ENCODE measurements at regions not wholly inside any gene's neighbourhood (a gene's known extent, or its start where the extent isn't known, plus 50 kb on each side); places are given as distances from the start of the nearest gene placed in this dataset.

- no peaks in the 10 kb centered on the region for H3K4me1 Mint-ChIP-seq
- no peak overlapping the region for H3K27ac Mint-ChIP-seq
- DNase-seq (ENCODE audit: low spot score in 2 of 2, unreplicated experiment in 2 of 2): no peak
- H3K4me3 Mint-ChIP-seq: no peak overlapping the region
- no peaks in the 10 kb centered on the region for H3K36me3 Mint-ChIP-seq
- H3K27me3 Mint-ChIP-seq (ENCODE audit: low read depth): peaks cover 3% of the 10 kb centered on the region
- H3K9me3 Mint-ChIP-seq: peaks cover 11% of the 10 kb centered on the region
- TF ChIP-seq, protein P1, sequence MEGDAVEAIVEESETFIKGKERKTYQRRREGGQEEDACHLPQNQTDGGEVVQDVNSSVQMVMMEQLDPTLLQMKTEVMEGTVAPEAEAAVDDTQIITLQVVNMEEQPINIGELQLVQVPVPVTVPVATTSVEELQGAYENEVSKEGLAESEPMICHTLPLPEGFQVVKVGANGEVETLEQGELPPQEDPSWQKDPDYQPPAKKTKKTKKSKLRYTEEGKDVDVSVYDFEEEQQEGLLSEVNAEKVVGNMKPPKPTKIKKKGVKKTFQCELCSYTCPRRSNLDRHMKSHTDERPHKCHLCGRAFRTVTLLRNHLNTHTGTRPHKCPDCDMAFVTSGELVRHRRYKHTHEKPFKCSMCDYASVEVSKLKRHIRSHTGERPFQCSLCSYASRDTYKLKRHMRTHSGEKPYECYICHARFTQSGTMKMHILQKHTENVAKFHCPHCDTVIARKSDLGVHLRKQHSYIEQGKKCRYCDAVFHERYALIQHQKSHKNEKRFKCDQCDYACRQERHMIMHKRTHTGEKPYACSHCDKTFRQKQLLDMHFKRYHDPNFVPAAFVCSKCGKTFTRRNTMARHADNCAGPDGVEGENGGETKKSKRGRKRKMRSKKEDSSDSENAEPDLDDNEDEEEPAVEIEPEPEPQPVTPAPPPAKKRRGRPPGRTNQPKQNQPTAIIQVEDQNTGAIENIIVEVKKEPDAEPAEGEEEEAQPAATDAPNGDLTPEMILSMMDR (IDR thresholded peaks at IDR 0.05; ENCODE audit: unreplicated experiment): no peak
Measured at GRCh38 chr12:4223273-4223845, 50.2 kb upstream of the CCND2 start.

GRCh38 chr12:4221258-4221620, 52.3 kb upstream of the CCND2 start:
- H3K36me3 Mint-ChIP-seq: no peaks in the 10 kb centered on the region
- peaks cover 3% of the 10 kb centered on the region for H3K27me3 Mint-ChIP-seq (ENCODE audit: low read depth)
- TF ChIP-seq, protein P1 (IDR thresholded peaks at IDR 0.05; ENCODE audit: unreplicated experiment): no peak
- no peak for DNase-seq (ENCODE audit: low spot score in 2 of 2, unreplicated experiment in 2 of 2)
- no peaks in the 10 kb centered on the region for H3K4me1 Mint-ChIP-seq
- H3K4me3 Mint-ChIP-seq: no peak overlapping the region
- no peak overlapping the region for H3K27ac Mint-ChIP-seq
- peaks cover 16% of the 10 kb centered on the region for H3K9me3 Mint-ChIP-seq

GRCh38 chr12:4220536-4221257, 52.9 kb upstream of the CCND2 start:
- Mint-ChIP-seq H3K36me3 (no peaks in the 10 kb centered on the region), H3K9me3 (peaks cover 16% of the 10 kb centered on the region), H3K4me1 (no peaks in the 10 kb centered on the region), H3K27me3 (ENCODE audit: low read depth) (peaks cover 3% of the 10 kb centered on the region), H3K4me3 (no peak overlapping the region), H3K27ac (no peak overlapping the region)
- DNase-seq (ENCODE audit: low spot score in 2 of 2, unreplicated experiment in 2 of 2): no peak
- TF ChIP-seq, protein P1 (IDR thresholded peaks at IDR 0.05; ENCODE audit: unreplicated experiment): no peak

DNA sequence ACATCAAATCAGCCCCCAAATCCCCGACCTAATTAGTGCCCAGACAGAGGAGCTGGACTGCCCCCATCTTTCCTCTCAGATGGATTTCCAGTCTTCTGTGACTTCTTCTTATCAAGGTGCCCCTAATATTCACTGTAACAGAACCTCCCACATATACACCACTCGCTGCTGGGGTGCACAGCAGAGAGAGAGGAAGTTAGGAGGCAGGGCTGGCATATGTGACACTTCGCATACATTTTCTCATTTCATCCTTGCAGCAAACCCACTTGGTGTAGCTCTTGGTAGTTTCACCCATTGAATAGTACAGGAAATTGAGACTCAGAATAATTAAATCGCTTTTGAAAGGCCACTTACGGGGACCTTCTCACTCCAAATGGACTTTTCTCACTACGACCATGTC, 56.5 kb upstream of the CCND2 start:
- H3K9me3 Mint-ChIP-seq: peaks cover 14% of the 10 kb centered on the region
- peaks cover 5% of the 10 kb centered on the region for H3K27me3 Mint-ChIP-seq (ENCODE audit: low read depth)

GRCh38 chr12:4216187-4216927, 57.2 kb upstream of the CCND2 start:
- peaks cover 5% of the 10 kb centered on the region for H3K27me3 Mint-ChIP-seq (ENCODE audit: low read depth)
- no peak overlapping the region for H3K27ac Mint-ChIP-seq
- no peak overlapping the region for H3K4me3 Mint-ChIP-seq
- H3K36me3 Mint-ChIP-seq: no peaks in the 10 kb centered on the region
- TF ChIP-seq, protein P1 (IDR thresholded peaks at IDR 0.05; ENCODE audit: unreplicated experiment): no peak
- DNase-seq (ENCODE audit: low spot score in 2 of 2, unreplicated experiment in 2 of 2): no peak
- peaks cover 14% of the 10 kb centered on the region for H3K9me3 Mint-ChIP-seq
- no peaks in the 10 kb centered on the region for H3K4me1 Mint-ChIP-seq

More for the DNA sequence above, 56.5 kb upstream of the CCND2 start:
- Mint-ChIP-seq H3K36me3 (no peaks in the 10 kb centered on the region), H3K4me3 (no peak overlapping the region), H3K27ac (no peak overlapping the region), H3K4me1 (no peaks in the 10 kb centered on the region)
- TF ChIP-seq, protein P1 (IDR thresholded peaks at IDR 0.05; ENCODE audit: unreplicated experiment): no peak
- DNase-seq (ENCODE audit: low spot score in 2 of 2, unreplicated experiment in 2 of 2): no peak

Data from mesothelial cell of epicardium (in vitro differentiated cells).